ENCODE measurements at regions not wholly inside any gene's neighbourhood (a gene's known extent, or its start where the extent isn't known, plus 50 kb on each side); places are given as distances from the start of the nearest gene placed in this dataset.

GRCh38 chr12:107349008-107349747, 255.8 kb upstream of the CRY1 start (continued):
- no peak for TF ChIP-seq ATF2 (tag by site-specific recombination; IDR thresholded peaks at IDR 0.05; ENCODE audit: low read depth)
- TF ChIP-seq ZEB2 (tag by site-specific recombination; IDR thresholded peaks at IDR 0.05): peak; percentile 30; the same call in 1 of the 2 replicates
- TF ChIP-seq ZNF600 (tag by site-specific recombination; IDR thresholded peaks at IDR 0.05): peak; percentile 96
- 0 out of 2 replicates have a peak, but pooled peaks have one; percentile 27 for TF ChIP-seq KLF8 (tag by site-specific recombination; IDR thresholded peaks at IDR 0.05)
- no peak for TF ChIP-seq ZSCAN5A (tag by site-specific recombination; IDR thresholded peaks at IDR 0.05)
- peak; percentile 53; the same call in 1 of the 2 replicates for TF ChIP-seq ZNF394 (tag by site-specific recombination; IDR thresholded peaks at IDR 0.05; ENCODE audit: borderline replicate concordance)

- no peak overlapping the region for H3K4me3 ChIP-seq (ENCODE audit: low read depth, low read length)
- POLR2A ChIA-PET: interaction anchor here (1.7 kb wide), 1 partner anchor 31 kb away, joined by 4 read pairs; a partner anchor contains a TSS
- no peaks in the 10 kb centered on the region for H3K9me3 ChIP-seq (ENCODE audit: control insufficient read depth, insufficient read depth, low read depth, low read length)
- H3K36me3 ChIP-seq (ENCODE audit: control insufficient read depth in 2 of 2, insufficient read depth in 1 of 2, low read length in 2 of 2): no peaks in the 10 kb centered on the region
- no peak overlapping the region for H3K27ac ChIP-seq (ENCODE audit: extremely low read depth, low read depth, low read length)
- H3K4me1 ChIP-seq (ENCODE audit: control insufficient read depth, insufficient read depth, low read length): 0 out of 2 replicates have a peak, but pooled peaks cover 3% of the 10 kb centered on the region
- CTCF ChIA-PET: interaction anchor here (0.6 kb wide), 1 partner anchor 113 kb away, joined by 3 read pairs; no protein-coding TSS in a partner anchor
- TF ChIP-seq SCRT1 (tag by site-specific recombination; IDR thresholded peaks at IDR 0.05; ENCODE audit: borderline replicate concordance): no peak
- no peak for TF ChIP-seq ZNF792 (tag by site-specific recombination; IDR thresholded peaks at IDR 0.05)
- no peak for TF ChIP-seq ZNF350 (tag by site-specific recombination; IDR thresholded peaks at IDR 0.05)
- no peak for TF ChIP-seq ZNF146 (tag by site-specific recombination; IDR thresholded peaks at IDR 0.05)
- TF ChIP-seq ZBTB6 (tag by site-specific recombination; IDR thresholded peaks at IDR 0.05): no peak
- TF ChIP-seq ZNF571 (tag by site-specific recombination; IDR thresholded peaks at IDR 0.05): no peak
- TF ChIP-seq SP3 (tag by site-specific recombination; IDR thresholded peaks at IDR 0.05): no peak
Measured at GRCh38 chr12:107349839-107350238, 256.5 kb upstream of the CRY1 start.

GRCh38 chr12:107351109-107351508, 257.8 kb upstream of the CRY1 start:
- Histone ChIP-seq H3K4me1 (ENCODE audit: control insufficient read depth, insufficient read depth, low read length) (0 out of 2 replicates have a peak, but pooled peaks cover 3% of the 10 kb centered on the region), H3K9me3 (ENCODE audit: control insufficient read depth, insufficient read depth, low read depth, low read length) (no peaks in the 10 kb centered on the region), H3K36me3 (ENCODE audit: control insufficient read depth in 2 of 2, insufficient read depth in 1 of 2, low read length in 2 of 2) (no peaks in the 10 kb centered on the region), H3K27ac (ENCODE audit: extremely low read depth, low read depth, low read length) (no peak overlapping the region), H3K4me3 (ENCODE audit: low read depth, low read length) (no peak overlapping the region)
- POLR2A ChIA-PET: no interaction called here
- CTCF ChIA-PET: no interaction called here
- TF ChIP-seq ZNF837 (tag by site-specific recombination; IDR thresholded peaks at IDR 0.05) (no peak), WT1 (tag by site-specific recombination; IDR thresholded peaks at IDR 0.05) (no peak), MYNN (tag by site-specific recombination; IDR thresholded peaks at IDR 0.05; ENCODE audit: borderline replicate concordance) (no peak), ZNF341 (tag by site-specific recombination; IDR thresholded peaks at IDR 0.05; ENCODE audit: low read depth) (no peak), ZFP3 (tag by site-specific recombination; IDR thresholded peaks at IDR 0.05; ENCODE audit: low read depth) (no peak), ZNF148 (tag by site-specific recombination; IDR thresholded peaks at IDR 0.05; ENCODE audit: borderline replicate concordance) (no peak), ZNF169 (tag by site-specific recombination; IDR thresholded peaks at IDR 0.05) (no peak), MZF1 (tag by site-specific recombination; IDR thresholded peaks at IDR 0.05; ENCODE audit: borderline replicate concordance) (no peak), ZNF747 (tag by site-specific recombination; IDR thresholded peaks at IDR 0.05) (no peak), ZBTB8A (tag by site-specific recombination; IDR thresholded peaks at IDR 0.05) (no peak), ZNF501 (tag by site-specific recombination; IDR thresholded peaks at IDR 0.05) (no peak), ZNF366 (tag by site-specific recombination; conservative IDR thresholded peaks at IDR 0.05) (no peak)
